ENCODE measurements at regions not wholly inside any gene's neighbourhood (a gene's known extent, or its start where the extent isn't known, plus 50 kb on each side); places are given as distances from the start of the nearest gene placed in this dataset.

DNA sequence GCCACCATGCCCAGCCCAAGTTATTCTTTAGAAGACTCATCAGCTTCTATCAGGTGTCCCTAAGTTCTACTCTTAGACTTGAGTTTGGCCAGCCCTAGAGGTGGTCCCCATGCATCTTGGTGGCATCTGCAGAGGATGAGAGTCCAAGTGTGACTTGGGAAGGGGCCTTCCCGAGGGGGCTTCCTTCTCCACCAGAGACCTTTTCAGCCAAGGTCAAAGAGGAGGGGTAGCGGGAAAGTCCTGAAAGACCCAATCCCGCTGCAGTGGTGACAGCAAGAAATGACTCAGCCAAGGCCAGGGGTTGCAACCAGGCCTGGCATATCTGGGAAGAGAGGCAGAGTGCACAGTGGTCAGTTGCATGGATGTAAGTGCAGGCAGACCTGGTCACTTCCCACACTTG lies 61.7 kb upstream of the MGMT start:
- no peak for DNase-seq (ENCODE audit: low read depth in 2 of 2)
- TF ChIP-seq, protein P1, sequence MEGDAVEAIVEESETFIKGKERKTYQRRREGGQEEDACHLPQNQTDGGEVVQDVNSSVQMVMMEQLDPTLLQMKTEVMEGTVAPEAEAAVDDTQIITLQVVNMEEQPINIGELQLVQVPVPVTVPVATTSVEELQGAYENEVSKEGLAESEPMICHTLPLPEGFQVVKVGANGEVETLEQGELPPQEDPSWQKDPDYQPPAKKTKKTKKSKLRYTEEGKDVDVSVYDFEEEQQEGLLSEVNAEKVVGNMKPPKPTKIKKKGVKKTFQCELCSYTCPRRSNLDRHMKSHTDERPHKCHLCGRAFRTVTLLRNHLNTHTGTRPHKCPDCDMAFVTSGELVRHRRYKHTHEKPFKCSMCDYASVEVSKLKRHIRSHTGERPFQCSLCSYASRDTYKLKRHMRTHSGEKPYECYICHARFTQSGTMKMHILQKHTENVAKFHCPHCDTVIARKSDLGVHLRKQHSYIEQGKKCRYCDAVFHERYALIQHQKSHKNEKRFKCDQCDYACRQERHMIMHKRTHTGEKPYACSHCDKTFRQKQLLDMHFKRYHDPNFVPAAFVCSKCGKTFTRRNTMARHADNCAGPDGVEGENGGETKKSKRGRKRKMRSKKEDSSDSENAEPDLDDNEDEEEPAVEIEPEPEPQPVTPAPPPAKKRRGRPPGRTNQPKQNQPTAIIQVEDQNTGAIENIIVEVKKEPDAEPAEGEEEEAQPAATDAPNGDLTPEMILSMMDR (IDR thresholded peaks at IDR 0.05; ENCODE audit: low read depth, low read length): no peak
- no peak overlapping the region for H3K4me3 ChIP-seq (replicated peaks in 1 of 2; ENCODE audit: low read depth in 2 of 2, low read length in 2 of 2)

DNA sequence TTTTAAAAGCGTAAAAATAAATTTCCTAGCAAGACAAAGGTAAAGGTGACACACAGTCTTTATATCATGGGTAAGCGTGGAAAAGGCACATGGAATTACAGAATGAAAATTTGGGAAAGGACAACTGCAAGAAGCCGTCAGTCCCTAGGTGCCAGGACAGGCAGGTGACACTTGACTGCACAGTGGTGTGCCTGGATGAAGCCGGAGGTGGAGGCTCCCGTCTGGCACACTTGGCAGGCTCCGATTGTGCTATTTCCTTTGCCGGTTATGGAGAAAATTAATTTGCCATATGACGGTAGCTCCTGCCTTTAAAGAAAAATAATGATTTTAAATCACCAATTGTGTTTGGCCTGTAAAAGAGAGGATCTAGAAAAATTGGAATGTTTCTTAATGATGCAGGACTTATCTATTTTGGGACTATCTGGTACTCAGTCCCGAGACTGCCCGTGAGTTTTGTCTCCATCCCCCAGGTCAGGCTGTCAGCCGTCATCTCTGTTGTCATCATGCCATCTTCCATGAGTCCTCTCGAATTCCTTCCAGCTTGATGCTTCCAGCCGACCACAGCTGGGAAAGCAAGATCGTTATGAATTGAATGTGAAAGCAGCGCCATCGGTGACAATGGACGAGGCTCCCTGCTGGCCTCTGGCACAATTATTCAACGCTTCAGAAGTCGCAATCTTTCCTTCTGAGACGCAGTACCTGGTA lies 56.2 kb upstream of the MGMT start:
- DNase-seq (ENCODE audit: low read depth in 2 of 2): no peak

DNA sequence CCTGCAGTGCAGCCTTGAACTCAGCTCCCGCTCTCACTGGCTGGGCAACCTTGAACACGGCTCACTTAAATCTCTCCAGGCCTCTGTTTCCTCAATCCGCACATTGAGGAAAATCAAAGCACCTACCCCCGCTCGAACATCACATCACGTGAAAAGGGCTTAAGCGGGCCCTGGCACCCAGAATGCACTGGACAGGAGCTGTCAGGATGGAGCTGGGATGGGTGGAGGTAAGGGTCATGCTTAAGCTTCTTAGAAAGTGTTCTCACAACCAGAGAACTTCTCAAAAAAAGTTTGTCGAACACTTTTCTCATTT lies 55.7 kb upstream of the MGMT start:
- TF ChIP-seq, protein P1 (IDR thresholded peaks at IDR 0.05; ENCODE audit: low read depth, low read length): no peak
- no peak overlapping the region for H3K4me3 ChIP-seq (replicated peaks in 1 of 2; ENCODE audit: low read depth in 2 of 2, low read length in 2 of 2)
- DNase-seq (ENCODE audit: low read depth in 2 of 2): no peak

More for the DNA sequence above, 56.2 kb upstream of the MGMT start:
- TF ChIP-seq, protein P1 (IDR thresholded peaks at IDR 0.05; ENCODE audit: low read depth, low read length): no peak
- no peak overlapping the region for H3K4me3 ChIP-seq (replicated peaks in 1 of 2; ENCODE audit: low read depth in 2 of 2, low read length in 2 of 2)

DNA sequence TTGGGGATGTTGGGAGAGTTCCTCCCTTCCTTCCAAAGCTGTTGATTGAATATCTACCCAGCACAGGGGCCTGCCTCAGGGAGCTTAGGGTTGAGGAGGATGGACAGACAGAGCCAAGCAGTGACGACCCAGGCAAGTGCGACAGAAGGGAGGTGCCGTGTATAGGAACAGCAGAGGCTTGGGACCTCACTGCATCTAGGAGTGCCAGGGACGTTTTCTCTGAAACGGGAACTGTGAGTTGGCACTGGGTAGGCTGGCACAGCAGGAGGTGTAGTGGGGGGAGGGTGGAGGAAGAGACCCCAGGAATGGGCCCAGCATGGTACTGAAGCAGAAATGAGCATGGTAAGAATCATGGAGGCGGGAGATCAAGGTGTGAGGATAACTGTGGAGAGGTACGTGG lies 55.3 kb upstream of the MGMT start:
- TF ChIP-seq, protein P1 (IDR thresholded peaks at IDR 0.05; ENCODE audit: low read depth, low read length): no peak
- DNase-seq (ENCODE audit: low read depth in 2 of 2): no peak
- H3K4me3 ChIP-seq (replicated peaks in 1 of 2; ENCODE audit: low read depth in 2 of 2, low read length in 2 of 2): no peak overlapping the region

DNA sequence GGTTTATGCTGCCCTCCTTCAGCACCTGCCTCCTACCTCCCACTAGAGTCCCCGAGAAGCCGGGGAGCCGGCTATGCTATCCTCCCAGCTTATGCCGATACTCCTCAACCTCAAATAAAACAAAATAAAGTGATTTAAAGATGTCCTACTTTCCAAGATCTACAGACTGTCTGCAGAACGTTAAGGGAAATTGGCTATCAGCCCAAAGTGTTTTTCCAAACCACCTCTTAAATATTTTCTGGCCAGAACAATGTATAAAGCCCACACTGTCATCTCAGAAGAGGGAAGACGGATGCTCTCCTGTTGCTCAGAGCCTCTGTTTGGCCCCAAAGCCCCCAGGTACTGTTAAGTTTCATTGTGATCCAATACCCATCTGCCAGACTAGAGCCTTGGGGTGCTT lies 54.0 kb upstream of the MGMT start:
- TF ChIP-seq, protein P1 (IDR thresholded peaks at IDR 0.05; ENCODE audit: low read depth, low read length): no peak
- DNase-seq (ENCODE audit: low read depth in 2 of 2): no peak
- no peak overlapping the region for H3K4me3 ChIP-seq (replicated peaks in 1 of 2; ENCODE audit: low read depth in 2 of 2, low read length in 2 of 2)

DNA sequence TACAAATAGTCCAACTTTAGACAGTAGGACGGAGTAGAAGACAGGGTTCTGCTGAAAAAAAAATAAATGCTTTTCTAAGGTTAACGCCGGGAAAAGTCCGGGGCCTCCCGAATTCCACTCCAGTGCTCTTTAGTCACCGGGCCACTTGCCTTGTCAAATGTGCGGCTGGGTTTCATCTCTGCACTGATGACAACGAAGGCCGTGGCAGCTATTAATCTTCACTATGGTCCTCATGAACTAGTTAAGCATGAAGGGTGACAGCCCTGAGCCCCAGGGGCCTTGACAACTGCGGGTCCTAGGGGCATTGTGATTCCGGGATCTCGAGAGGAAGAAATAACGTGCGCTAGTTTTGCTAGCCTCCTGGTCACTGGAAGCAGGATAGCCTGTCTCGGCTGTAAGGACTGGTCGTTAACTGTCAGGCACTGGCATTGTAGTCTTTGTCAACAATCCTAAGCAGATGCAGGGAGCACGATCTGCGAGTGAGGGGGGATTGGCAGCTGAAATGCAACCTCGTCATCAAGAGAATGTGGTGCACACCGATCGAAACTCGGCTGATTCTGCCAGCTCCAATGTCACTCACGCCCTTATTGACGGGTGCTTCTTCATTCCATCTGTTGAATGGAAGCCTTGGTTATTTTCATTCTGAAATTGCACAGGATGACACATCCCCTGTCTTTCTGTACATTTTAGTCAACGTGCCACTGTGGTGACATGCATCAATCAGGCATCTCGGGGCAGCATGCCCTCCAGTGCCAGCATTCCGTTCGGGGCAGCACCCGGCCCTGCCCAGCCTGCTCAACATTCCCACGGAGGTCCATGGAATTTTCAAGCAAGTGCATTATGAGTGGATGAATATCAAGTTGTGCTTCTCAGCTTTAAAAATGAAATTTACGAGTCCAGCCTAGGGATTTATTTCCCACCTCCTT lies 51.6 kb upstream of the MGMT start:
- H3K4me3 ChIP-seq (replicated peaks in 1 of 2; ENCODE audit: low read depth in 2 of 2, low read length in 2 of 2): no peak overlapping the region
- TF ChIP-seq, protein P1 (IDR thresholded peaks at IDR 0.05; ENCODE audit: low read depth, low read length): no peak
- DNase-seq (ENCODE audit: low read depth in 2 of 2): no peak
